ENCODE measurements at regions not wholly inside any gene's neighbourhood (a gene's known extent, or its start where the extent isn't known, plus 50 kb on each side); places are given as distances from the start of the nearest gene placed in this dataset.
"Not testable (repeated sequence)": the region's sequence is repeated elsewhere in the genome, so short reads cannot be mapped to it uniquely, and the experiment has no call there.

- DNase-seq = no peak
Measured at GRCh38 chr5:143659599-143660238, 152.2 kb upstream of the HMHB1 start.

DNA sequence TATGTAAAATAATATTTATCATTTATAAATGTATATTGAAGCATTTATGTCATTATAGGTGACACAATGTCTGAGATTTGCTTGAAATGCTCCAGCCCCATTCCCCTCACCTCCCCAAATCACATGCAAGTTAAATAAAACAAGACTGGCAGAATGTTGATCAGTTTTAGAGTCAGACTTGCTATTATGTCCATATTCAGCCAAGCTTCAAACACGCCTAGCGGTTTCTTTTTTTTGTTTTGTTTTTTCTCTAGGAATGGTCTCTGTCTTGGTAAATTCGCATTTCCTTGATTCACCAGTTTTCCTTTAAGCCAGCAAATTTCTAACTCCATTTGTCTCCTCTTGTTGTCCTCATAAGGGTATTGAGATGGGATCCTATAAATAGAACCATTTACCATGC, 153.0 kb upstream of the HMHB1 start:
- no peak for DNase-seq

DNA sequence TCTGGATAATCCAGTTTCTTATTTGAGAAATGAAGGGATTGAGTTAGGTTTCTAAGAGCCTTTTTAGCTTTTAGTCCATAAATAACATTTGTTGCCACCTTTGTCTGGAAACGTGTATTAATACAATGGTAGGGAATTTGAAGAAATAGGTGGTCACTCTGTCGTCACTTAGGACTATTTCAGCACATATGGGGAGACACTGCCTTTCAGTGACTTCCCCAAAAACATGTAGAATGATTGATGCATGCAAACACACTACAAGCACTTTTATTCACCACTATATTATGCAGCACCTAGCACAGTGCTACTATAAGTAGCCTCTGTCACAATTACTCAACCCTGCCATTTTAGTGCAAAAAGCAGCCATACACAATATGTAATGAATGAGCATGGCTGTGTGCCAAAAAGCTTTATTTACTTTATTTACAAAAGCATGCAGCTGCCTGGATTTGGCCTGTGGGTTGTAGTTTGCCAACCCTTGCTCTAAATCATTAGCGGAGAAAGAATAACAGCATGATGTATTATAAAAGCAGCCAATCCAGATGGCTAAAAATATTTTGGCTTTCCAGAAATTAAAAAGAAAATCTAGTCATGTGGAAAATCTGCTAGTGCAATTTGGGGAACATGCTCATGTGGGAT, 154.2 kb upstream of the HMHB1 start:
- DNase-seq = no peak

DNA sequence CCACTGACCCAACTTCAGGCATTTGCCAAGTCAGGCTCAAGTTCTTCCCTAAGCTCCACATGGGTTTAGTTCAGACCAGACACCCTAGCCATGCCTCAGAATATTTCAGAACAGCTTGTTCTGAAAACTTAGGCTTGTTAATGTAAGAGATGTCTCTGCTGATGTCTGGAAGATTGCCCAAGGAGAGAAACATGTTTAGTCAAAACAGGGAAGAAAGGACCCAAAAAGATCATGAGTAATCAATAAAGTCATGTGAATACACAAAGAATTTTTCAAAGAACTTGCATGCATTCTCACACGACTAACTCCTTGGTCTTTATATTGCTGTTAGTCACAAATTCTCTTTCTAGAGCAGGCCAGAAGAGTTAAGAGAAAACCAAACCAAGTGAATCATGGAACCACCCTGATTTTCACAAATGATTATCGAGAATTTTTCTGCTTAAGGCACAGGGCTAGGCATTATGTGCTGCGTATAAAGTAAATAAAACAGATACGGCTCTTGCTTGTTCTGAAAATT, 158.1 kb upstream of the HMHB1 start:
- DNase-seq = no peak

GRCh38 chr5:143653256-143653655, 158.7 kb upstream of the HMHB1 start:
- DNase-seq = no peak

DNA sequence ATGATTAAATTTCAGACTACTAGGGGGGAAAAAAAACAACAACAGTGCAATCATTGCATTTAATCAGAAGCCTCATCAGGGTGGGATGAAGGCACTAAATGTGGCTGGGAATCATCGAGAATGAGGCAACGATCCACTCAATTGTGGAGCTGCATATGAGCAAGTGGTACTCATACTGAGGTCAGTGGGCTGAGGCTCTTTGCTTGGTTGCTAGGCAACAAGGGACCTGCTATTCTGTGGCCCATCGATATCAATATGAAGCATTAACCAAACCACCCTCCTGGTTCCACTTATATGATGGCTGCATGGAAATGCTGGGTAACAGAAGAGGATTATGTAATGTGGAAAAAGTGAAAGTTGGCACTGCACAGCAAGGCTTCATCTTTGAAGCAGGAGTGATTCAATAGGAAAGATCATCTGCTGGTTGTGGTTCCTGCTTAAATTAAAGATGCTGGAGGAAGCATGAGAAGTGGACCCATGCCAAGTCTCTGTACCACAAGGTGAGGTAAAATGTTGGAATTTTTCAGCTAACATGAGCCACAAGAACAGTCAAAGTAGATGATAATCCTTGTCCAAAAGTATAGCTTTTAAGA, 159.8 kb upstream of the HMHB1 start:
- no peak for DNase-seq

DNA sequence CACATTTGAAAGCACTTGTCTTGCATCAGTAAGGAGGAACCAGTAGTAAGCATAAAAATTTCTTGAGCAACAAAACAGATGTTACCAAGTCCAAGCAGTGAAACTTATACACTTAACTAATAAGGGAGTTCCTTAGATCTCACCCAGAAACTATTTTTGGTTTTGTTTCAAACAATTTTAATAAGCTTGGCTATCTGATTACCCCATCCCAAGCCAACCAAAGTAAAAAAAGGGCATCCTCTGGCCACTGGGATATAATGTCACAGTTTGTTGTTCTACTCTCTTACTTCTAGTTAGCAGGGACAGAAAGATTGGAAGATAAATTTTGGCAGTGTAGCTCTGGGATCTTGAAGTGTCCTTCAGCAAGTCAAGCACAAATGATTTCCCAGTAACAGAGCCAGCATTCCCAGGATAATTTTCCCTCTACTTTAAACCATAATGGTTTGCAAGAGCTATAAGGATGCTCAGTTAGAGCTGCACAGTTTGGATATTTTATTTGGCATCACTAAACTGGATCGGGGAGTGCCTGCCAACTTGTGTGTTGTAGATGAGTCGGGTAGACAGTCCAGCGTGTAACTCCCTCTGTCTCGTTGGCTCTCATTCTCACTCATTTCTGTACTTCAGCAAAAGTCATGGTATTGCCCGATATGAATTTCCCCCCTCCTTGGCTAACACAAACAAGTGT, 161.9 kb upstream of the HMHB1 start:
- DNase-seq = no peak

- DNase-seq = no peak
Measured at GRCh38 chr5:143648696-143649095, 163.3 kb upstream of the HMHB1 start.

GRCh38 chr5:143646961-143647360, 165.0 kb upstream of the HMHB1 start:
- DNase-seq = no peak

DNA sequence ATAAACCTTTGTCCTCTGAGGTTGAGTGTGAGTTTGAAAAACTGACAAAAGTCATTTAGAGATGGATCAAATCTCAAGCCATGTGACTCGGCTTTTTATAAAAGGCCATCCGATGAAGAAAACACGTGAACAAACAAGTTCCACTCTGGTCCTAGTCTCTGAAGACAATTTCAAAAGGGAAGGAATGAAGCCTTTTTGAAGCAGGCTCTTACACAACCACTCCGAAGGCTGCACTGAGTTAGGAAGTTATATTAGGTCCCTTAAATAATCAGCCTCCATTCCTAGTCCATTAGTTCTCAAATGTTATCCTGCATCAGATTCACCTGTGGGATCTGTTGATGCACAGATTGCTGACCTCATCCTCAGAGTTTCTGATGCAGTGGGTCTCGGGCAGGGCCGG, 166.6 kb upstream of the HMHB1 start:
- DNase-seq = no peak

- DNase-seq = no peak
Measured at GRCh38 chr5:143644727-143645126, 167.2 kb upstream of the HMHB1 start.

DNA sequence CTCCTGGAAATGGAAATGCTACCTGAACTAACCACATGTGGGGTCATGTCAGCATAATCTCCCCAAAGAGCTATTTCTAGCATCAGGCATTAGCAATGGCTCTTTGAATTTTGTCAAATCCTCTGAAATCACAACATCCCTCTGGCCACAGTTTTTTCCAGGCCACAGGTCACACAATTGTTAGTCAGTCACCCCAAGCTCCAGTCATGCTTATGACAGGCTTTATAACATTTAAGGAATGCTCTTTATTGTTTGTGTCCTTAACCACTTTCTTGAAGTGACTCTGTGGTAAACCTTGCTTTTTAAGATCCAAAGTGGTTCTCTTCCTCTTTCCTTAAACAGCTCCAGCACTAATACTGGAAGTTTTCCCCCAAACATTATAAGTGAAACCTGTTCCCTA, 169.2 kb upstream of the HMHB1 start:
- no peak for DNase-seq

GRCh38 chr5:143641549-143642355, 170.2 kb upstream of the HMHB1 start:
- DNase-seq = no peak

GRCh38 chr5:143638654-143639053, 173.3 kb upstream of the HMHB1 start:
- no peak for DNase-seq

GRCh38 chr5:143636931-143637528, 174.9 kb upstream of the HMHB1 start:
- no peak for DNase-seq

DNA sequence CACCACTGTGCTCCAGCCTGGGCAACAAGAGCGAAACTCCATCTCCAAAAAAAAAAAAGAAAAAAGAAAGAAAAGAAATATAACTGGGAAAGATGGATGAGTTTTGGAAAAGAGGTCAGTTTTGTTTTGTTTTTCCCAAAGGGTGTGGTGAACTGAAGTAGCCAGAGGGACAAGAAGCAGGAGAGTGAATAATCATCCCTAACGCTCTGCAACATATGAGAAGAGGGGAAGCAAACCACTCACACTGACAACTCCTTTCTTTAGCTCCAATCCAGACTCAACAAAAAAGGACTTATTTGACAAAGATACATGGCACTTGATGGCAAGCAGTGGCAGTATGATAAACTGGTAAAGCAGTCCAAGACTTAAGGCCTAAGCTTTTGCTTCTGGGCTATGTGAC, 176.1 kb upstream of the HMHB1 start:
- DNase-seq = no peak

DNA sequence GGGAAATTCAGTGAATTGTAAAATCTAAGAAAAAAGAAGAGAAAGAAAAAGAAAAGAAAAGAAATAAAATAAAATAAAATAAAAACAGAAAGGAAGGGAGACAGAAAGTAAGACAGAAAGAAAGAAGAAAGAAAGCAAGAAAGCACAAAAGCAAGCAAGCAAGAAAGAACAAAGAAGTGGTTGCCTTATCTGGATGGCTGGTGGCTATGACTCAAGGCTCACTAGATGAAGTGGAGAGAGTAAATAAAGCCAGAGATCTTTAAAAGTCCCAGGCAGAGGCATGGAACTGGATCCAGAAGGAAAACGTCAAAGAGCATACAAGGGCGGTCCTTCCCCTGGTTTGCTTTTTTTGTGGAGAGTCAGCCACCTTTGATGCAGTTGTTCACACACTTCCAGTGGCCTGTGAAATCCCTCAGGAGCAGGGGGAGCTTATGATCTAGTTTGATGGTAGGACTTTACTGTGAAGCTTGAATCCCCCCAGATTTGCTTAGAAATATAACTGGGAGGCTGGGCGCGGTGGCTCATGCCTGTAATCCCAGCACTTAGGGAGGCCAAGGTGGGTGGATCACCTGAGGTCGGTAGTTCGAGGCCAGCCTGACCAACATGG, 176.7 kb upstream of the HMHB1 start:
- DNase-seq = no peak

DNA sequence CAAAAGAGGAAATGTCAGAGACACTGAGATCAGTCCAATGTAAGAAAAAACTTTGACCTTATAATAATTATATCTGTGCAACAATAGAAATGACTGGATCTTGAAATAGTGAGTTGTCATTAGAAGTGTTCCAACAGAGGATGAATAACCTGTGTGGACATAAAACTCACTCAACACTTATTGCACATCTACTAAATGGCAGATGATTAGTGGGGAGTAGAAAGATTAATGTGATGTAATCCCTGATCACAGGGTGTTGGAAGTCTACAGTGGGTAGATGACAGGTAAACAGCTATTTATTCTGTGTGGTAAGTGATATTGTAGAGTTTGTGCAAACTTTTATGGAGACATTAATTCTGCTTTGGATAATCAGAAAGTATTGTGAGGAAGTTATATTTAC, 177.3 kb upstream of the HMHB1 start:
- DNase-seq = no peak

- DNase-seq = peak in 1 of 2 experiments; percentile 28
Measured at GRCh38 chr5:143629871-143630659, 181.9 kb upstream of the HMHB1 start.

GRCh38 chr5:143625048-143625447, 186.9 kb upstream of the HMHB1 start:
- DNase-seq = not testable (repeated sequence)

DNA sequence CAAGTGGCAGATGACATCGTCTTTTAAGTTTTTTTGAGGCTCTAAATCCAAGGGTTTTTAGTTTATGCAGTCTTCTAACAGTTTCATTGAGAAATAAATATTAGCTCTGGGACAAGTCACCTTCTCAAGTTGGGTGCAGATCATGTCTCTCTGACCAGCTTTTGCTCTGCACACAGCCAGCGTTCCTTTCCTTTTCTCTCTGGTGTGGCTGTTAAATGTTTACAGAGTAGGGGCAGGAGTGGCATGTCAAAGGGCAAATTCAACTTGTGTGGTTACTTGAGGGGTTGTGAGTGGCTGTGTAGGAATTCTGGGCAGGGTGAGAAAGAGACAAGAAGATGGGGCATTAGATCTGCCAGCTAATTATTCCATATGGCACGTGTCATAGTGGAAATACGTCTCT, 187.5 kb upstream of the HMHB1 start:
- no peak for DNase-seq
